ENCODE measurements at regions not wholly inside any gene's neighbourhood (a gene's known extent, or its start where the extent isn't known, plus 50 kb on each side); places are given as distances from the start of the nearest gene placed in this dataset.

DNA sequence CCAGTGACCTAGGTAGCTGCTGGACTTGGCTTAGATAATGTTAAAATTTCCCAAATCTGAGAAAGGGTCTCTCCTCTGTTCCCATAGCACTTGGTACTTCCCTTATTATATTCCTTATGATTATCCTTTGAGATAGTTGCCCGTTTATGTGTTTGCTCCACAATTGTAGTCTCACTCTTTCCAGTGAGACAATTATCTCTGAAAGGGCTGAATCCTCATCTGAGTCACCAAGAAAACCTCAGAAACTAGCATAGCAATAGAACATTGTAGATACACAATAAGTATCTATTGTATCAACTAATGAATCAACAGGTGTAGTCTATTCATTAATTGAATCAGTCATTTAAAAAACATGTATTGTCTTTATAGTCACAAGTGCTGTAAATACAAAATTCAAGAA lies 119.1 kb upstream of the FAR2 start:
- intact Hi-C loops (cut with micrococcal nuclease): no loop called here

GRCh38 chr12:29032446-29032845 lies 116.6 kb upstream of the FAR2 start:
- intact Hi-C loops (cut with micrococcal nuclease): no loop called here

DNA sequence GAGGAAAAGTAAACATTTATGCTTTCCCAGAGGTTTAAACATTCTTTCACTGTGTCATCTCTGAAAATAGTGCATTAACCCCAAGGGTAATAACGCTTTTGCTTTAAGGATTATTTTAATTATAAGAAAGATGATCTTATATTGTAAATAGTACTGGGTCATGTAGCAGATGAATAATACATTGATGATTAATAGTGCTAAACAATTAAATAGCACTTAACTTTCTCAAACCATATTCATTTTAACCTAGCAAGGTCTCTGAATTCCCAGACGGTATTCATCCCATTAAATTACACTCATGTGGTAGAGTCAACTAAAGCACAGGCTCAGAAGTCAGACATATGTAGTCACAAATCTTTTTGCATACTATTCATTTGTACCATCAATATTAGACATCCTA lies 115.6 kb upstream of the FAR2 start:
- intact Hi-C loops (cut with micrococcal nuclease): no loop called here

DNA sequence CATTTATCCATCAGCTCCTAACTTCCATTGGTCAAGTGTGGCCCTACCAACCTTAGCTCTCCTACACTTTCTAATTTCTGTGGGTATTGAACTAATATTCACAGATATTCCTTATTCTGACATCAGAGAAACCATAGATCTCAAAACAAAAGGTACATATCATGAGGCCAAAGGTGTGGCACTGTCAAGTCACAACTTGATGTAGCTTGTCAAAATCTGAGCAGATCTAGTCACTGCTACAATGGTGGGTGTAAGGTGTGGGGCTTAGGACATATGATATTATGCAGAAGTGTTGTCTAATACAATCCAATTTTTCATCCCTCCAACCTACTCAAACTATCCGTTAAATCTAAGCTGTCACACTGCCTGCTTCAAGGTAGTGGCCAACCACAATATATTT lies 114.0 kb upstream of the FAR2 start:
- intact Hi-C loops (cut with micrococcal nuclease): no loop called here

DNA sequence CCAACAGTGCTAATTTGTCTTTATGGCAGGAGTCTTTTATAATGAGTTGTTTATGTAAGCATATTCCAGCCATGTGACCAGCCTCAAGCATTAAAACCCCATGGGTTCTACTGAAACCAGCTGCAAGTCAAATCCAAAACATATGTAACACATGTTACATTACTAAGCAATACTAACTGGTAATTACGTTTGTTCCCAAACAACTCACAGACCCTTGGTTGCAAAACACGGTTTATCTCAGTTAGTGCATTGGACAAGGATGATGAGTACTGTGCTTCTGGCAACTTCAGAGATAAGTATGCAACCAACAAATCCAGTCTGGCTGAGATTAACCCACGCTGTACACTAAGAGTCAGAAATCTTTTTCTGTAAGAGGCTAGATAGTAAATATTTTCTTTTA lies 110.1 kb upstream of the FAR2 start:
- intact Hi-C loops (cut with micrococcal nuclease): no loop called here

- intact Hi-C loops (cut with micrococcal nuclease): no loop called here
Measured at GRCh38 chr12:29041621-29042020, 107.5 kb upstream of the FAR2 start.

- intact Hi-C loops (cut with micrococcal nuclease): no loop called here
Measured at GRCh38 chr12:29043069-29043468, 106.0 kb upstream of the FAR2 start.

GRCh38 chr12:29044799-29045198 lies 104.3 kb upstream of the FAR2 start:
- intact Hi-C loops (cut with micrococcal nuclease): no loop called here

DNA sequence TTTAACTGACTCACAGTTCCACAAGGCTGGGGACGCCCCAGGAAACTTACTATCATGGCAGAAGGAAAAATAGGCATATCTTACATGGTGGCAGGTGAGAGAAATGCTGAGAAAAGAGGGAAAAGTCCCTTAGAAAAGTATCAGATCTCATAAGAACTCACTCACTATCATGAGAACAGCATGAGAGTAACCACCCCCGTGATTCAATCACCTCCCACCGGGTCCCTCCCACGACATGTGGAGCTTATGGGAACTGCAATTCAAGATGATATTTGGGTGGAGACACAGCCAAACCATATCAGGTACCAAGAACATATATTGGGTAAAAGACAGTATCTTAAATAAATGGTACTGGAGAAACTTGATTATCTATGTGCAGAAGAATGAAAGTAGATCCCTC lies 100.3 kb upstream of the FAR2 start:
- intact Hi-C loops (cut with micrococcal nuclease): no loop called here

DNA sequence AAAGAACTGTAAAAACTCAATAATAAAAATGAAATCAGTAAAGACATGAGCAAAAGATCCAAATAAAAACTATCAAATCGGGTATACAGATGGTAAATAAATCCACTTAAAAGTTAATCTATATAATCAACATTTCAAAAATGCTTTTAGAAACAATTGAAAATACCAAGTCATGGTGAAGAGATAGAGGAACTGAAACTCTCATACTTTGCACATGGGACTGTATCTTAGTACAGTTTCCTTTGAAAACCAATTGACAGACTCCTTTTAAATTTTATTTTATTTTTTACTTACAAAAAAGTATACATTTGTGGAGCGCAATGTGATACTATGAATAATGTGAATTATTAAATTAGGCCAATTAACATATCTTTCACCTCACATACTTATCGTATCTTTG lies 98.6 kb upstream of the FAR2 start:
- intact Hi-C loops (cut with micrococcal nuclease): no loop called here

- intact Hi-C loops (cut with micrococcal nuclease): no loop called here
Measured at GRCh38 chr12:29051221-29051620, 97.9 kb upstream of the FAR2 start.

DNA sequence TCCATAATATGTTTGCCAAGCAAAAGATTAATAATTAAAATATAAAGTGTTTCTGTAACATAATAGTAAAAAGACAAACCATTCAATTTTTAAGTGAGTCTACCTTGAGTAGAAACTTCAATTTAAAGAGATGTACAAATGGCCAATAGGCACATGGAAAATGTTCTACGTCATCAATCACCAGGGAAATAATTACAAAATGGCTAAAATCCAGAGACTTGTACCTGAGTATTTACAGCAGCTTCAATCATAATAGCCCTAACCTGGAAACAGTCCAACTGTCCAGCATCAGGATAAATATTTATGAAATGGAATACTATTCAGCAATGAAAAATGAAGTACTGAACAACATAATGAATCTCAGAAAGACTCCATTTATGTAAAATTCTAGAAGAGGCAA lies 95.5 kb upstream of the FAR2 start:
- intact Hi-C loops (cut with micrococcal nuclease): no loop called here

DNA sequence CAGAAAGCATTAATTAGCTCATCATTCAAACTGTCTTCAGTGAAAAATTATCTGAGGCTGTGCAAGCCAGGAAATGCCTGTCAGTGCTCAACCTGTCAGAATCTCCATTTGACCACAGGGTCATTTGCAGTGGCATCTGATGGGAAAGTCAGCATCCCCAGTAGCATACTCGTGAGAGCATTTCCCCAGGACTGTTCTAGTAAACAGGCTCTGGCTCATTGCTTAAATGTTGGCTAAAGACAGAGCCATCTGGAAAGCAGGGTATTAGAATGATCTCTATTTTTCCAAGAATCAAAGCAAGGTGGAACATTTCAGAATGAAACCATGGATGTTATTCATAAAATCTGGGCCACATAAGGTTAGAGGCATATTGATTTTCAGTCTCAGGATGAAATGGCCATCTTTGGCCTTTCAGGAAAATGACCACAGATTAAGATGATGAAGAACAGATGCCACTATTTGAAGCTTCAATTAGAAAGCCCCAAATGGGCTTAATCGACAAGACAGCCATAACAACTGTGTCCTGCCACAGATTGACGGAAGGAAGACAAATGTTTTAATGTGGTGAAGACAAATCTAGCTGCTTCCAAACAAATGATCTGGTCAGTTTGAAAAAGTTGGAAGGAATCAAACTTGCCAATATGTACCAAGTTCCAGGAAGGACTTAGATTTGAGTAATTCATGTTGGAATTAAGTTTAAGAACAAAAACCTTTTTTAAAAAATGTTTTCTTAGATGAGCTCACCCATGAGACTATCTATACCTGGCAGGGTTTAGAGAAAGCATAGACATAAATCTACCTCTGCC lies 94.0 kb upstream of the FAR2 start:
- intact Hi-C loops (cut with micrococcal nuclease): no loop called here

GRCh38 chr12:29066011-29066588 lies 83.0 kb upstream of the FAR2 start:
- intact Hi-C loops (cut with micrococcal nuclease): no loop called here

- intact Hi-C loops (cut with micrococcal nuclease): no loop called here
Measured at GRCh38 chr12:29067430-29067829, 81.6 kb upstream of the FAR2 start.

GRCh38 chr12:29070309-29070708 lies 78.8 kb upstream of the FAR2 start:
- intact Hi-C loops (cut with micrococcal nuclease): no loop called here

- intact Hi-C loops (cut with micrococcal nuclease): no loop called here
Measured at GRCh38 chr12:29071099-29071498, 78.0 kb upstream of the FAR2 start.

DNA sequence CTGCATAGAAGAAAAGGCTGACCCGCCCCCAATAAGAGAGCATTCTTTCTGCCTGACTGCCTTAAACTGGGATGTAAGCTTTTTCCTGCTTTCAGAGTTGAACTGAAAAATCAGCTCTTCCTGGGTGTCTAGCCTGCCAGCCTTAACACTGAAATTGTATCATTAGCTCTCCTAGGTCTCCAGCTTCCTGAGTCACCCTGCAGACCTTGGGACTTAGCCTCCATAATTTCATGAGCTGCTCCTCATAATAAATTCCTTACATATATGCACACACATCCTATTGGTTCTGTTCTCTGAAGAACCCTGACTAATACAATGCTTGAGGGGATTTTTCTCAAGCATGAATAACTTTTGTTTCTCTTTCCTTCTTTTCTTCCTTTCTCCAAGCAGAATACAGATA lies 76.4 kb upstream of the FAR2 start:
- intact Hi-C loops (cut with micrococcal nuclease): loop anchor here (1.0 kb wide), 1 partner anchor 246 kb away; no protein-coding TSS in a partner anchor

GRCh38 chr12:29073631-29074239 lies 75.3 kb upstream of the FAR2 start:
- intact Hi-C loops (cut with micrococcal nuclease): loop anchor here (1.0 kb wide), 1 partner anchor 245 kb away; no protein-coding TSS in a partner anchor

DNA sequence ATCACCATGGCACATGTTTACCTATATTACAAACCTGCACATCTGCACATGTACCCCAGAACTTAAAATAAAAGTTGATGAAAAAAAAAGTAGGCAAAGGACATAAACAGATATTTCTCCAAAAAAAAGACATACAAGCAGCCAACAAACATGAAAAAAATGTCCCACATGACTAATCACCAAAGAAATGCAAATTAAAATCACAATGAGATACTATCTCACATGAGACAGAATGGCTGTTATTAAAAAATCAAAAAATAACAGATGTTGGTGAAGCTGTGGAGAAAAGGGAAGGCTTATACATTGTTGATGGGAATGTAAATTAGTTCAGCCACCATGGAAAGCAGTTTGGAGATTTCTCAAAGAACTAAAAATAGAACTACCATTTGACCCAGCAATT lies 68.0 kb upstream of the FAR2 start:
- intact Hi-C loops (cut with micrococcal nuclease): no loop called here

GRCh38 chr12:29082522-29082921 lies 66.6 kb upstream of the FAR2 start:
- intact Hi-C loops (cut with micrococcal nuclease): no loop called here

DNA sequence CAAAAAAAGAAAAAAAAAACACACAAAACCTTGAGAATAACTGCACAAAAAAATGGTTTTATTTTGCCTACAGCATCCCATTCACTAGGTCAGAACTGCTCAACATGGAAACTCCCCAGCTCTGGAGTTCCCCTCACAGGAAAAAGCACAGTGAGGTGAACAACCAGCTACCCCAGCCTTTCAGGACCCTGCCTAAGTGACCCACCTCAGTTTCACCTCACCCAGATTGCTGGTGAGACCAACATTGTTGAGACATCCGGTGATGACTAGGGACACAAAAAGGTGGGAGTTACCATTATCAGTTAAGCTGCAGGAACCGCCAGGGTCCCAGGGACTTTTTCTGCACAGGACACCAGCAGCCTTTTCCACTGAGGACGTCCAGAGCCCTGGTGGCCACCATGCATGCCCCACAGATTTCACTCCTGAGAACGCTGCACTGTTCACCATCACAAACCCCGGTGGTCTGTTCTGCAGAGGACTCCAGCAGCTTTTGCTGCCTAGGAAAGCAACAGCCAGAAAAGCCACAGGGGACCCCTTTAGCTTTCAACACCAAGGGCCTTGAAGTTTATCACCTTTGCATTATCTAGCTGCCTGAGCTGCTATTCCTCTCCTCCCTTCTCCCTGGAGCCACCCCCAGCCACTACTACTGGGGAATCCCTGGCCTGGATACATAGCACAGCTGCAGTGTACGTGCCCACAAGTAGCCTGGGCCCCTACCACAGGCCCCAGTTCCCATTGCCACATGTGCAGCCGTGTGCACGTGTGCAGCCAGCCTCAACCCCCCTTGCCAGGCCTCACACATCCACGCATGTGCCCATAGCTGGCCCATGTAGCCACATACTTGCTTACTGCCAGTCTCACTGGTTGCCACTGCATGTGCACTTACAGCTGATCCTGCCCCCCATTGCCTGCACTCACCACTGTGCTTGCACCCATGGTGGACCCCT lies 62.5 kb upstream of the FAR2 start:
- intact Hi-C loops (cut with micrococcal nuclease): no loop called here
